Heart left ventricle (tissue), 16 donors: ENCODE measurements at regions not wholly inside any gene's neighbourhood (a gene's known extent, or its start where the extent isn't known, plus 50 kb on each side); places are given as distances from the start of the nearest gene placed in this dataset.
A peak's percentile ranks its signal among the peaks of the same experiment; 100 is the strongest.

ENCODE experiments used
- ATAC-seq, 4 donors: fragments of 200-7000 bp; cut with Tn5 transposase; one replicate each; pipeline ENCODE4 v1.9.1; 2020 to 2022; ENCODE audit warnings: moderate library complexity in 4 of 4, mild to moderate bottlenecking in 3 of 4, moderate number of reproducible peaks in 1 of 4
- DNase-seq, 5 donors: peaks; one replicate each; pipeline ENCODE4 v3.0.0-alpha.2; 2020
- H3K27ac ChIP-seq, 12 donors: fragments of 200-600 bp; sonication (generic) in 4 of 12; one replicate each; pipeline versions ENCODE4 v1.5.0 to v1.8.0; 2016 to 2022; ENCODE audit warnings: mild to moderate bottlenecking in 2 of 12
- H3K27me3 ChIP-seq, 9 donors: fragments of 200-600 bp; sonication (generic) in 2 of 9; one replicate each; pipeline versions ENCODE4 v1.5.1 to v1.8.0; 2016 to 2022; ENCODE audit warnings: mild to moderate bottlenecking in 3 of 9
- H3K36me3 ChIP-seq, 9 donors: fragments of 200-600 bp; sonication (generic) in 2 of 9; one replicate each; pipeline versions ENCODE4 v1.5.0 to v1.8.0; 2018 to 2022; ENCODE audit warnings: mild to moderate bottlenecking in 2 of 9
- H3K4me1 ChIP-seq, 12 donors: fragments of 200-600 bp; sonication (generic) in 4 of 12; one replicate each; pipeline versions ENCODE4 v1.5.0 to v1.8.0; 2016 to 2022; ENCODE audit warnings: mild to moderate bottlenecking in 3 of 12
- H3K4me3 ChIP-seq, 12 donors: fragments of 200-600 bp; sonication (generic) in 4 of 12; one replicate each; pipeline versions ENCODE4 v1.5.0 to v1.8.0; 2017 to 2022; ENCODE audit warnings: mild to moderate bottlenecking in 9 of 12, moderate library complexity in 4 of 12
- H3K9me3 ChIP-seq, 12 donors: fragments of 200-600 bp; sonication (generic) in 4 of 12; one replicate each; pipeline versions ENCODE4 v1.5.0 to v1.8.0; 2016 to 2022; ENCODE audit warnings: mild to moderate bottlenecking in 1 of 12
- POLR2A ChIP-seq, 2 donors: fragments of 450-650 bp; IDR thresholded peaks; one replicate each; pipeline ENCODE4 v1.6.1; 2017; ENCODE audit warnings: antibody characterized with exemption in 2 of 2, mild to moderate bottlenecking in 2 of 2, moderate library complexity in 2 of 2
- WGBS, 4 donors: extraction: QIAGEN DNeasy Blood & Tissue Kit in 2 of 4; methylation state at CpG; one replicate each; pipeline versions ENCODE4 v1.1.5 to v1.1.7; 2013 to 2018; 5-methylcytosine and 5-hydroxymethylcytosine counted together
- intact Hi-C, 10 donors: fragments of 100-400 bp; cut with DNase I; formaldehyde crosslinking; loops; one replicate each; pipeline versions ENCODE4 v1.11.1 to v1.14.2; 2022
- TF ChIP-seq, protein P1 (sequence below), 12 donors: fragments of 200-600 bp; sonication (generic) in 4 of 12; IDR thresholded peaks; one replicate each; pipeline versions ENCODE4 v1.5.0 to v1.8.0; 2018 to 2022; ENCODE audit warnings: antibody characterized with exemption in 12 of 12, mild to moderate bottlenecking in 5 of 12
- donor health status: ischemic (EF 13 %, LVEDD 7.1; RV severe dilation, severe dysfunction).
- donor health status: healthy with polysubstance abuse.
- donor health status: DM: no; HTN: yes; CAD: no.
- donor health status: DM: no; HTN: no; CAD: no.
- donor health status: ischemic (EF 25% LVEDD 6.9; RV normal size, moderate dysfunction).
- donor health status: ischemic (EF 25% LVEDD 5.7; RV mildly dilated, moderate dysfunction).
- donor health status: healthy.
- donor health status: DM: yes; HTN: yes; CAD: no.
- donor health status: ischemic (EF 35%, LVEDD 5.7; RV mildly dilated, moderate dysfunction).
- donor health status: nonischemic (EF 11% LVEDD 7.7; RV severe dilation, severe dysfunction).
- donor health status: DM: yes; HTN: yes; CAD: no.
- donor health status: PGD.
- donor health status: ischemic (EF 29% LVEDD 5.4; RV normal size, mild dysfunction).
- donor health status: nonischemic (EF 23%, LVEDD 6.1; RV moderate dilation, normal function).

GRCh38 chr6:80886475-80886874 is 780.0 kb downstream of the BCKDHB start:
- Histone ChIP-seq H3K4me3 (no peak overlapping the region), H3K36me3 (no peaks in the 10 kb centered on the region), H3K27me3 (no peaks in the 10 kb centered on the region), H3K27ac (no peak overlapping the region), H3K4me1 (no peaks in the 10 kb centered on the region), H3K9me3 (no peaks in the 10 kb centered on the region)
- intact Hi-C loops, result no loop called here
- ATAC-seq (no peak), DNase-seq (no peak)
- TF ChIP-seq POLR2A (IDR thresholded peaks at IDR 0.05), result no peak
- 59 to 83% (median 79%) methylated on average over 2 of the region's 2 CpGs for WGBS, 4 donors

GRCh38 chr6:80872951-80873308 is 766.5 kb downstream of the BCKDHB start:
- ATAC-seq, result no peak
- no peak for DNase-seq
- H3K27ac ChIP-seq, result peak overlapping the region in 1 of 12 donors; percentile 33

DNA sequence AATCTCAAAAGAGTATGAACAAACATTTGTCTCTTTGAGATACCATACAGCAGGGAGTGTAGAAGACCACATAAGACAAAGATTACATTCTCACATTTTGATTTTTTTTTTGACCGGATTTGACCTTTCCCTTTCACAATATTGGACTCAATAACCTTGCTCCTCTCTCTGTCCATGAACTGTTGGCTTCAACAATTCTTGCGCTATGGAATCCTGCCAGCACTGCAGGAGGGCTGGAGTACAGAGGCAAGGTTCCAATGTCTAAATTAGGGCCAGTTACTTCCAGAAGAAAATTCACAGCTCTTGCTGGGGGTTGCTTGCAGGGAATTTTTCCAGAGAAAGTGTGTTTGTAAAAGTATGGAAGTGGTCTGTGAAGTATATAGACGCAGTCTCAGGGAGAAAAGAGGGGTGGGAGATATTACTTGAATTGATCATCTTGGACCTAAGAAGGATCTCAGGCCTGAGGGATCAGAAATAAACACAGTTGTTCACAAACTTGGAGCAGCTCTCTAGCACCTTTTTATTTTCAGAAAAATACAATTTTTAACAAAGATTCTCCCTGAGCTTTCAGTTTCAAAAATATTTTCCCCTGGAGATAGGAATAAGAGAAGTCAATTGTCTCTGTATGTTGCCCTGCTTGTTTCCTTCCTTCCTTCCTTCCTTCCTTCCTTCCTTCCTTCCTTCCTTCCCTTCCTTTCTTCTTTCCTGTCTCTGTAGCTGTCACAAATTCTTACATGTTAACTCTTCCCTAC is 765.9 kb downstream of the BCKDHB start:
- H3K9me3 ChIP-seq, result peaks cover 0 to 24% (median 0%) of the 10 kb centered on the region in 12 donors
- no peak overlapping the region for H3K4me3 ChIP-seq
- H3K27ac ChIP-seq, result peak overlapping the region in 1 of 12 donors; percentile 33
- DNase-seq, result peak in 4 of 5 donors; percentile 25 to 39 (median 29)
- peak in 1 of 4 donors; percentile 44 for ATAC-seq
- no peaks in the 10 kb centered on the region for H3K27me3 ChIP-seq
- TF ChIP-seq POLR2A (IDR thresholded peaks at IDR 0.05), result no peak
- TF ChIP-seq, protein P1, sequence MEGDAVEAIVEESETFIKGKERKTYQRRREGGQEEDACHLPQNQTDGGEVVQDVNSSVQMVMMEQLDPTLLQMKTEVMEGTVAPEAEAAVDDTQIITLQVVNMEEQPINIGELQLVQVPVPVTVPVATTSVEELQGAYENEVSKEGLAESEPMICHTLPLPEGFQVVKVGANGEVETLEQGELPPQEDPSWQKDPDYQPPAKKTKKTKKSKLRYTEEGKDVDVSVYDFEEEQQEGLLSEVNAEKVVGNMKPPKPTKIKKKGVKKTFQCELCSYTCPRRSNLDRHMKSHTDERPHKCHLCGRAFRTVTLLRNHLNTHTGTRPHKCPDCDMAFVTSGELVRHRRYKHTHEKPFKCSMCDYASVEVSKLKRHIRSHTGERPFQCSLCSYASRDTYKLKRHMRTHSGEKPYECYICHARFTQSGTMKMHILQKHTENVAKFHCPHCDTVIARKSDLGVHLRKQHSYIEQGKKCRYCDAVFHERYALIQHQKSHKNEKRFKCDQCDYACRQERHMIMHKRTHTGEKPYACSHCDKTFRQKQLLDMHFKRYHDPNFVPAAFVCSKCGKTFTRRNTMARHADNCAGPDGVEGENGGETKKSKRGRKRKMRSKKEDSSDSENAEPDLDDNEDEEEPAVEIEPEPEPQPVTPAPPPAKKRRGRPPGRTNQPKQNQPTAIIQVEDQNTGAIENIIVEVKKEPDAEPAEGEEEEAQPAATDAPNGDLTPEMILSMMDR (IDR thresholded peaks at IDR 0.05), result no peak
- H3K4me1 ChIP-seq, result peaks cover 0 to 9% (median 0%) of the 10 kb centered on the region in 12 donors
- 82 to 87% (median 85%) methylated on average over 3 of the region's 3 CpGs for WGBS, 4 donors
- intact Hi-C loops, result no loop called here
- no peaks in the 10 kb centered on the region for H3K36me3 ChIP-seq

More at GRCh38 chr6:80872951-80873308, 766.5 kb downstream of the BCKDHB start:
- H3K36me3 ChIP-seq, result no peaks in the 10 kb centered on the region
- no peak overlapping the region for H3K4me3 ChIP-seq
- H3K4me1 ChIP-seq, result peaks cover 0 to 9% (median 0%) of the 10 kb centered on the region in 12 donors
- intact Hi-C loops, result no loop called here
- no peaks in the 10 kb centered on the region for H3K27me3 ChIP-seq
- no peak for TF ChIP-seq POLR2A (IDR thresholded peaks at IDR 0.05)
- TF ChIP-seq, protein P1 (IDR thresholded peaks at IDR 0.05), result no peak
- WGBS, 4 donors, result 80 to 87% (median 84%) methylated on average over 1 of the region's 1 CpG
- H3K9me3 ChIP-seq, result peaks cover 0 to 23% (median 0%) of the 10 kb centered on the region in 12 donors

DNA sequence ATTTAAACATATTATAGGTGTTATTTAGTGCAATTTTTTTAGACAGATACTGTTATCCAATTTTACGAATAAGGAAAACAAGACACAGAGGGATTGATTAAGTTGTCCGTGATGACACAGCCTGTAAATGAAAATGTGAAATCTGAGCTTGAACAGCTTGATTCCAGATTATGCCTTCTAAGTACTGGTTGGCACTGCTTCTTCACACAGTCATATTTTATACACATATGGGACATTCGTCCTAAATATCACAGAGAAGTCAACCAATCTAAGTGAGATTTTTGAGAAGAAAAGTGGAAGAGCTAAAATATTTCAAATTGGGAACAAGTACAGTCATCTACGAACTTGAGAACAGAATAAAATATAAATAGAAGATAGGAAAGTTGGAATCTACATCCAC is 756.3 kb downstream of the BCKDHB start:
- Histone ChIP-seq H3K4me1 (no peaks in the 10 kb centered on the region), H3K27ac (no peak overlapping the region), H3K4me3 (no peak overlapping the region), H3K36me3 (no peaks in the 10 kb centered on the region), H3K27me3 (no peaks in the 10 kb centered on the region), H3K9me3 (peaks cover 0 to 13% (median 0%) of the 10 kb centered on the region in 12 donors)
- no peak for DNase-seq
- ATAC-seq, result no peak
- WGBS, 4 donors, result 75 to 78% (median 76%) methylated on average over 4 of the region's 4 CpGs
- intact Hi-C loops, result no loop called here
- no peak for TF ChIP-seq POLR2A (IDR thresholded peaks at IDR 0.05)
- TF ChIP-seq, protein P1 (IDR thresholded peaks at IDR 0.05), result no peak
